WTC11 (cell line): ENCODE measurements at regions not wholly inside any gene's neighbourhood (a gene's known extent, or its start where the extent isn't known, plus 50 kb on each side); places are given as distances from the start of the nearest gene placed in this dataset.

Experiments used
- ATAC-seq: fragments of 200-7000 bp; cut with Tn5 transposase; 2 replicates; pipeline ENCODE4 v1.10.0; 2021; ENCODE audit warnings: mild to moderate bottlenecking, moderate library complexity
- CTCF ChIA-PET: fragments of 300-600 bp; sonication (Branson Sonifier 250); formaldehyde crosslinking; loops from one replicate; lab custom pipeline; 2021; ENCODE audit warnings: antibody characterized with exemption; lab: Charles Lee
- POLR2A ChIA-PET: fragments of 350-600 bp; sonication (Branson Sonifier 250); formaldehyde crosslinking; loops from one replicate; lab custom pipeline; 2021; ENCODE audit warnings: antibody characterized with exemption; lab: Charles Lee
- DNase-seq: peaks from one replicate; pipeline ENCODE4 v3.0.0; 2021; ENCODE audit warnings: low spot score
- H3K27ac Mint-ChIP-seq: 2 replicates; pipeline ENCODE4 v1.8.0; 2021; ENCODE audit warnings: mixed read lengths
- H3K27me3 Mint-ChIP-seq: 2 replicates; pipeline ENCODE4 v1.8.0; 2021; ENCODE audit warnings: low read depth, mild to moderate bottlenecking, moderate library complexity, mixed read lengths
- H3K36me3 Mint-ChIP-seq: 2 replicates; pipeline ENCODE4 v1.8.0; 2021; ENCODE audit warnings: mixed read lengths
- H3K4me1 Mint-ChIP-seq: 2 replicates; pipeline ENCODE4 v1.8.0; 2022; ENCODE audit warnings: mixed read lengths
- H3K4me3 Mint-ChIP-seq: 2 replicates; pipeline ENCODE4 v1.8.0; 2021; ENCODE audit warnings: mild to moderate bottlenecking, moderate library complexity, mixed read lengths
- H3K9me3 Mint-ChIP-seq: 2 replicates; pipeline ENCODE4 v1.8.0; 2021; ENCODE audit warnings: mixed read lengths
- CTCF ChIP-seq: fragments of 200-600 bp; IDR thresholded peaks from 2 replicates; pipeline ENCODE4 v1.8.0; 2022; ENCODE audit warnings: antibody characterized with exemption
- E2F4 ChIP-seq: sonication (generic); formaldehyde crosslinking; IDR thresholded peaks from 2 replicates; pipeline ENCODE4 v1.8.1; 2022; ENCODE audit warnings: low read depth, mild to moderate bottlenecking, moderate library complexity, missing genetic modification reagents, borderline replicate concordance
- E2F5 ChIP-seq: sonication (generic); formaldehyde crosslinking; IDR thresholded peaks from 2 replicates; pipeline ENCODE4 v1.8.1; 2022; ENCODE audit warnings: mild to moderate bottlenecking, moderate library complexity, missing genetic modification reagents
- ELF4 ChIP-seq: sonication (generic); formaldehyde crosslinking; IDR thresholded peaks from 2 replicates; pipeline ENCODE4 v1.8.1; 2022; ENCODE audit warnings: low read depth, mild to moderate bottlenecking, moderate library complexity, missing genetic modification reagents
- EMX1 ChIP-seq: fragments of 250-450 bp; sonication (Bioruptor Pico); IDR thresholded peaks from 2 replicates; pipeline ENCODE4 v1.8.0; 2021; ENCODE audit warnings: mild to moderate bottlenecking
- ETV6 ChIP-seq: sonication (generic); formaldehyde crosslinking; IDR thresholded peaks from 2 replicates; pipeline ENCODE4 v1.8.1; 2022; ENCODE audit warnings: mild to moderate bottlenecking, missing genetic modification reagents
- FOXK1 ChIP-seq: sonication (generic); formaldehyde crosslinking; IDR thresholded peaks from 2 replicates; pipeline ENCODE4 v1.8.0; 2022; ENCODE audit warnings: mild to moderate bottlenecking, moderate library complexity, missing genetic modification reagents
- HMGA2 ChIP-seq: fragments of 250-450 bp; sonication (Bioruptor Pico); IDR thresholded peaks from 2 replicates; pipeline ENCODE4 v1.4.0; 2021; ENCODE audit warnings: mild to moderate bottlenecking, moderate library complexity
- HMGXB4 ChIP-seq: sonication (generic); formaldehyde crosslinking; IDR thresholded peaks from 2 replicates; pipeline ENCODE4 v1.8.1; 2023; ENCODE audit warnings: mild to moderate bottlenecking, moderate library complexity, missing genetic modification reagents
- IRF2 ChIP-seq: sonication (generic); formaldehyde crosslinking; IDR thresholded peaks from 2 replicates; pipeline ENCODE4 v1.8.0; 2022; ENCODE audit warnings: low read depth, missing genetic modification reagents, borderline replicate concordance
- JAZF1 ChIP-seq: fragments of 250-450 bp; sonication (Bioruptor Pico); IDR thresholded peaks from 2 replicates; pipeline ENCODE4 v1.9.0; 2021; ENCODE audit warnings: moderate library complexity, mild to moderate bottlenecking, inconsistent platforms
- JUN ChIP-seq: sonication (generic); formaldehyde crosslinking; IDR thresholded peaks from 2 replicates; pipeline ENCODE4 v1.8.0; 2023; ENCODE audit warnings: mild to moderate bottlenecking, missing genetic modification reagents
- MLX ChIP-seq: sonication (generic); formaldehyde crosslinking; IDR thresholded peaks from 2 replicates; pipeline ENCODE4 v1.8.1; 2023; ENCODE audit warnings: mild to moderate bottlenecking, missing genetic modification reagents, moderate library complexity
- MXD4 ChIP-seq: fragments of 250-450 bp; sonication (Bioruptor Pico); IDR thresholded peaks from 2 replicates; pipeline ENCODE4 v1.8.0; 2021; ENCODE audit warnings: mild to moderate bottlenecking, moderate library complexity, borderline replicate concordance
- NR1H2 ChIP-seq: sonication (generic); formaldehyde crosslinking; IDR thresholded peaks from 2 replicates; pipeline ENCODE4 v1.9.0; 2021; ENCODE audit warnings: mild to moderate bottlenecking, moderate library complexity, missing genetic modification reagents
- PREB ChIP-seq: sonication (generic); formaldehyde crosslinking; IDR thresholded peaks from 2 replicates; pipeline ENCODE4 v1.8.1; 2022; ENCODE audit warnings: mild to moderate bottlenecking, missing genetic modification reagents, moderate library complexity, borderline replicate concordance
- SOX15 ChIP-seq: fragments of 250-450 bp; sonication (Bioruptor Pico); IDR thresholded peaks from 2 replicates; pipeline ENCODE4 v1.9.0; 2021; ENCODE audit warnings: mild to moderate bottlenecking
- SP1 ChIP-seq: sonication (generic); formaldehyde crosslinking; conservative IDR thresholded peaks from 2 replicates; pipeline ENCODE4 v1.8.1; 2022; ENCODE audit warnings: missing genetic modification reagents
- STAT6 ChIP-seq: sonication (generic); formaldehyde crosslinking; conservative IDR thresholded peaks from 2 replicates; pipeline ENCODE4 v1.8.1; 2023; ENCODE audit warnings: mild to moderate bottlenecking, low read depth, missing genetic modification reagents, moderate library complexity
- TCF7 ChIP-seq: sonication (generic); formaldehyde crosslinking; IDR thresholded peaks from 2 replicates; pipeline ENCODE4 v1.8.0; 2022; ENCODE audit warnings: mild to moderate bottlenecking, low read depth, missing genetic modification reagents, moderate library complexity
- ZNF263 ChIP-seq: sonication (generic); formaldehyde crosslinking; IDR thresholded peaks from 2 replicates; pipeline ENCODE4 v1.8.1; 2022; ENCODE audit warnings: low read depth, mild to moderate bottlenecking, moderate library complexity, missing genetic modification reagents
- ZNF281 ChIP-seq: sonication (generic); formaldehyde crosslinking; IDR thresholded peaks from 2 replicates; pipeline ENCODE4 v1.8.0; 2023; ENCODE audit warnings: mild to moderate bottlenecking, missing genetic modification reagents
- ZNF396 ChIP-seq: fragments of 250-450 bp; sonication (Bioruptor Pico); IDR thresholded peaks from 2 replicates; pipeline ENCODE4 v1.8.0; 2021; ENCODE audit warnings: mild to moderate bottlenecking, moderate library complexity, borderline replicate concordance
- ZNF423 ChIP-seq: fragments of 250-450 bp; sonication (Bioruptor Pico); IDR thresholded peaks from 2 replicates; pipeline ENCODE4 v2.1.2; 2022; ENCODE audit warnings: mild to moderate bottlenecking, moderate library complexity

GRCh38 chr12:89059056-89059455, 293.2 kb downstream of the DUSP6 start:
- Mint-ChIP-seq H3K27me3 (no peaks in the 10 kb centered on the region), H3K27ac (no peak overlapping the region), H3K9me3 (peaks cover 9% of the 10 kb centered on the region), H3K4me3 (no peak overlapping the region), H3K36me3 (peaks cover 5% of the 10 kb centered on the region), H3K4me1 (peaks cover 11% of the 10 kb centered on the region)
- DNase-seq (no peak), ATAC-seq (no peak)
- ChIA-PET POLR2A (no interaction called here), CTCF (no interaction called here)
- no peak for TF ChIP-seq FOXK1 (CRISPR knock-in tag)
- no peak for TF ChIP-seq ZNF263 (CRISPR knock-in tag)
- TF ChIP-seq EMX1 = no peak
- no peak for TF ChIP-seq ZNF396 (CRISPR knock-in tag)
- TF ChIP-seq JUN = no peak
- no peak for TF ChIP-seq SOX15 (CRISPR knock-in tag)
- no peak for TF ChIP-seq ZNF281
- no peak for TF ChIP-seq ELF4 (CRISPR knock-in tag)
- TF ChIP-seq CTCF = no peak
- TF ChIP-seq TCF7 (CRISPR knock-in tag) = no peak
- no peak for TF ChIP-seq ZNF423 (CRISPR knock-in tag)

- Mint-ChIP-seq H3K27me3 (no peaks in the 10 kb centered on the region), H3K9me3 (peaks cover 15% of the 10 kb centered on the region), H3K4me1 (peaks cover 11% of the 10 kb centered on the region), H3K36me3 (peaks cover 11% of the 10 kb centered on the region), H3K4me3 (no peak overlapping the region), H3K27ac (no peak overlapping the region)
- ChIA-PET CTCF (no interaction called here), POLR2A (no interaction called here)
- DNase-seq = no peak
- ATAC-seq = no peak
- TF ChIP-seq HMGXB4 (CRISPR knock-in tag) (no peak), ETV6 (CRISPR knock-in tag) (no peak), HMGA2 (CRISPR knock-in tag) (no peak), MXD4 (CRISPR knock-in tag) (no peak), NR1H2 (no peak), JAZF1 (no peak), STAT6 (no peak), IRF2 (CRISPR knock-in tag) (no peak), MLX (CRISPR knock-in tag) (no peak), PREB (CRISPR knock-in tag) (no peak), E2F4 (no peak), SP1 (no peak), TCF7 (CRISPR knock-in tag) (no peak), E2F5 (CRISPR knock-in tag) (no peak)
Measured at GRCh38 chr12:89058402-89058801, 293.9 kb downstream of the DUSP6 start.
